ENCODE measurements at regions not wholly inside any gene's neighbourhood (a gene's known extent, or its start where the extent isn't known, plus 50 kb on each side); places are given as distances from the start of the nearest gene placed in this dataset.
"Not testable (repeated sequence)": the region's sequence is repeated elsewhere in the genome, so short reads cannot be mapped to it uniquely, and the experiment has no call there.

DNA sequence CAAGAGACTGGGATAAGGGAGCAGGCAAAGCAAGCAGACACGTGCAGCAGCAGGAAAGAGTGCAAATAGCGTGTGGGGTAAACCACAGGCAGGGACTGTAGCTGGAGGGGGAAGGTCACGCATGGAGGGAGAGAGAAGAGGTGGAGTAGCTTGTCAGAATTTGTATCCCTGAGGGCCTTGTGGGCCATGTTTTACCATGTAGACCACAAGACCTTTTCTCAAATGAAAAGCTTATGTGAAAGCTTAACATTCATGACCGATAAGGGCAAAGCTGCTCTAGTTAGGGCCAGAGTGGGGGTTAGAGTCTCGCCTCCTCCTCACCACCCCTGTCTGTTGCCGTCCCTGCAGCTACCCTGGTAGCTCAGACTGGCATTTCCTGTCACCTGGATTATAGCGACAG is 152.9 kb upstream of the E2F7 start:
- Histone ChIP-seq H2AFZ (ENCODE audit: low read length) (no peak overlapping the region), H4K20me1 (ENCODE audit: control insufficient read depth, insufficient read depth, insufficient read length) (no peaks in the 10 kb centered on the region), H2BK20ac (ENCODE audit: low read depth, low read length, poor library complexity, severe bottlenecking) (no peak overlapping the region), H3K23ac (ENCODE audit: insufficient read length, low read depth, low read length) (no peak overlapping the region), H3K27ac (ENCODE audit: insufficient read length, low read depth, low read length) (no peak overlapping the region), H3K79me2 (ENCODE audit: insufficient read depth, low read length) (no peaks in the 10 kb centered on the region), H2BK120ac (ENCODE audit: low read depth, low read length, poor library complexity, severe bottlenecking) (no peak overlapping the region), H4K5ac (ENCODE audit: insufficient read length, low read depth, low read length) (no peak overlapping the region), H3K23me2 (ENCODE audit: insufficient read length, low read depth, low read length, poor library complexity, severe bottlenecking) (no peaks in the 10 kb centered on the region), H4K91ac (ENCODE audit: insufficient read length, low read depth, low read length) (no peak overlapping the region), H3K9me3 (ENCODE audit: control insufficient read depth, low read depth, low read length) (no peaks in the 10 kb centered on the region), H3K27me3 (ENCODE audit: insufficient read depth, low read length) (no peaks in the 10 kb centered on the region), H2BK5ac (ENCODE audit: insufficient read length, low read length) (no peak overlapping the region), H4K8ac (replicated peaks; ENCODE audit: insufficient read length, low read depth, low read length) (no peak overlapping the region), H3K14ac (ENCODE audit: insufficient read depth, low read length) (peak overlapping the region; percentile 20; the same call in 1 of the 2 replicates), H3K4me1 (ENCODE audit: insufficient read depth, low read length) (no peaks in the 10 kb centered on the region), H2BK12ac (ENCODE audit: insufficient read length, low read depth, low read length) (no peak overlapping the region), H3K4ac (ENCODE audit: low read depth, low read length) (no peak overlapping the region), H3K9ac (ENCODE audit: extremely low read depth, insufficient read length, low read length) (no peak overlapping the region), H2AK5ac (ENCODE audit: insufficient read length, low read length) (no peak overlapping the region), H3T11ph (ENCODE audit: low read length) (no peak overlapping the region), H3K18ac (ENCODE audit: insufficient read length, low read depth, low read length) (no peak overlapping the region), H2BK15ac (ENCODE audit: low read depth, low read length) (no peak overlapping the region), H3K56ac (ENCODE audit: insufficient read length, low read depth, low read length) (no peak overlapping the region), H3K4me2 (ENCODE audit: insufficient read depth, insufficient read length, low read length) (no peak overlapping the region), H3K79me1 (ENCODE audit: insufficient read depth, low read depth, low read length, poor library complexity, severe bottlenecking) (no peaks in the 10 kb centered on the region)
- H3K4me3 Mint-ChIP-seq, result no peak overlapping the region
- peaks cover 6 to 9% of the 10 kb centered on the region in 2 experiments for H3K9me3 Mint-ChIP-seq
- TF ChIP-seq, protein P1, sequence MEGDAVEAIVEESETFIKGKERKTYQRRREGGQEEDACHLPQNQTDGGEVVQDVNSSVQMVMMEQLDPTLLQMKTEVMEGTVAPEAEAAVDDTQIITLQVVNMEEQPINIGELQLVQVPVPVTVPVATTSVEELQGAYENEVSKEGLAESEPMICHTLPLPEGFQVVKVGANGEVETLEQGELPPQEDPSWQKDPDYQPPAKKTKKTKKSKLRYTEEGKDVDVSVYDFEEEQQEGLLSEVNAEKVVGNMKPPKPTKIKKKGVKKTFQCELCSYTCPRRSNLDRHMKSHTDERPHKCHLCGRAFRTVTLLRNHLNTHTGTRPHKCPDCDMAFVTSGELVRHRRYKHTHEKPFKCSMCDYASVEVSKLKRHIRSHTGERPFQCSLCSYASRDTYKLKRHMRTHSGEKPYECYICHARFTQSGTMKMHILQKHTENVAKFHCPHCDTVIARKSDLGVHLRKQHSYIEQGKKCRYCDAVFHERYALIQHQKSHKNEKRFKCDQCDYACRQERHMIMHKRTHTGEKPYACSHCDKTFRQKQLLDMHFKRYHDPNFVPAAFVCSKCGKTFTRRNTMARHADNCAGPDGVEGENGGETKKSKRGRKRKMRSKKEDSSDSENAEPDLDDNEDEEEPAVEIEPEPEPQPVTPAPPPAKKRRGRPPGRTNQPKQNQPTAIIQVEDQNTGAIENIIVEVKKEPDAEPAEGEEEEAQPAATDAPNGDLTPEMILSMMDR (conservative IDR thresholded peaks at IDR 0.05), result no peak
- peaks cover 9 to 16% of the 10 kb centered on the region in 2 experiments for H3K4me1 Mint-ChIP-seq
- DNase-seq, result no peak
- H3K27ac Mint-ChIP-seq, result no peak overlapping the region
- H3K27me3 Mint-ChIP-seq (ENCODE audit: low read depth), result no peaks in the 10 kb centered on the region
- H3K36me3 Mint-ChIP-seq (ENCODE audit: insufficient read depth in 1 of 3, low read depth in 3 of 3), result peaks cover 3 to 15% (median 5%) of the 10 kb centered on the region in 3 experiments; a peak in 4 of 7 replicates
- WGBS (ENCODE audit: extremely low coverage, insufficient read length, low lambda C conversion rate), result no CpG with 5 or more reads among the region's 7 CpGs

GRCh38 chr12:77216136-77216535 is 150.8 kb upstream of the E2F7 start:
- not testable (repeated sequence) for H4K8ac ChIP-seq (replicated peaks; ENCODE audit: insufficient read length, low read depth, low read length); H4K91ac ChIP-seq (ENCODE audit: insufficient read length, low read depth, low read length); H3K79me2 ChIP-seq (ENCODE audit: insufficient read depth, low read length); H3K23ac ChIP-seq (ENCODE audit: insufficient read length, low read depth, low read length); H3K9ac ChIP-seq (ENCODE audit: extremely low read depth, insufficient read length, low read length); H2BK5ac ChIP-seq (ENCODE audit: insufficient read length, low read length); H3K4me3 Mint-ChIP-seq; H3K9me3 ChIP-seq (ENCODE audit: control insufficient read depth, low read depth, low read length); H2AFZ ChIP-seq (ENCODE audit: low read length); H3K23me2 ChIP-seq (ENCODE audit: insufficient read length, low read depth, low read length, poor library complexity, severe bottlenecking); H3K27ac ChIP-seq (ENCODE audit: insufficient read length, low read depth, low read length); H4K5ac ChIP-seq (ENCODE audit: insufficient read length, low read depth, low read length); H2BK15ac ChIP-seq (ENCODE audit: low read depth, low read length); H4K20me1 ChIP-seq (ENCODE audit: control insufficient read depth, insufficient read depth, insufficient read length); DNase-seq; H3K4me1 ChIP-seq (ENCODE audit: insufficient read depth, low read length); H3K27me3 ChIP-seq (ENCODE audit: insufficient read depth, low read length); H2BK120ac ChIP-seq (ENCODE audit: low read depth, low read length, poor library complexity, severe bottlenecking); H3K14ac ChIP-seq (ENCODE audit: insufficient read depth, low read length); H3K4me2 ChIP-seq (ENCODE audit: insufficient read depth, insufficient read length, low read length); H3K4ac ChIP-seq (ENCODE audit: low read depth, low read length); H3K27me3 Mint-ChIP-seq (ENCODE audit: low read depth); H3T11ph ChIP-seq (ENCODE audit: low read length); H3K27ac Mint-ChIP-seq; H2BK20ac ChIP-seq (ENCODE audit: low read depth, low read length, poor library complexity, severe bottlenecking); H3K79me1 ChIP-seq (ENCODE audit: insufficient read depth, low read depth, low read length, poor library complexity, severe bottlenecking); H3K18ac ChIP-seq (ENCODE audit: insufficient read length, low read depth, low read length); H2BK12ac ChIP-seq (ENCODE audit: insufficient read length, low read depth, low read length); H2AK5ac ChIP-seq (ENCODE audit: insufficient read length, low read length); H3K56ac ChIP-seq (ENCODE audit: insufficient read length, low read depth, low read length)
- Mint-ChIP-seq H3K4me1 (peaks cover 9 to 18% of the 10 kb centered on the region in 2 experiments), H3K9me3 (peaks cover 14 to 15% of the 10 kb centered on the region in 2 experiments), H3K36me3 (ENCODE audit: insufficient read depth in 1 of 3, low read depth in 3 of 3) (peaks cover 3 to 22% (median 8%) of the 10 kb centered on the region in 3 experiments; a peak in 5 of 7 replicates)
- WGBS (ENCODE audit: extremely low coverage, insufficient read length, low lambda C conversion rate), result no CpG with 5 or more reads among the region's 2 CpGs
